ENCODE measurements at regions not wholly inside any gene's neighbourhood (a gene's known extent, or its start where the extent isn't known, plus 50 kb on each side); places are given as distances from the start of the nearest gene placed in this dataset. TPM values are rescaled to one million over a fixed set of nuclear protein-coding genes. Genes with fewer than 3 reads are reported as not detected.

DNA sequence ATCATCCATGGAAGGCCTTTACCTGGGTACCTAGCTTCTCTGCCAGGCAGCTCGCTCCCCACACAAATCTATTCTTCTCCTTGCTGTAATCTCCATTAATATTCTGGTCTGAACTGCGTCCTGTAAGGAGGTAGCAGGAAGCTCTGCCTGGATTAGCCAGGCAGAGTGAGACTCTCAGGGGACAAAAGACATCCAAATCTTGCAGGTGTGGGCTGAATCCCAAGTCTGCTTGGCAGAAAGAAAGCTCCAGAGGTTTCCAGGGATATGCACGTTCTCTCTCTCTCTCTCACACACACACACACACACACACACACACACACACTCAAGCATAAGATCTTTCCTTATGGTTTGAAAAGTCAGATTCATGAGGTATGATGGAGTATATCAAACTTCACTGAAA lies 66.5 kb downstream of the THNSL2 start:
- 58 to 72% (median 63%) methylated on average over 3 of the region's 3 CpGs for WGBS, 3 donors

More for the DNA sequence above, 66.5 kb downstream of the THNSL2 start:
- H3K4me1 ChIP-seq (ENCODE audit: insufficient read depth) = no peaks in the 10 kb centered on the region
- intact Hi-C loops (cut with DNase I) = no loop called here
- DNase-seq = no peak
- H3K27me3 ChIP-seq = no peaks in the 10 kb centered on the region
- TF ChIP-seq, protein P1, sequence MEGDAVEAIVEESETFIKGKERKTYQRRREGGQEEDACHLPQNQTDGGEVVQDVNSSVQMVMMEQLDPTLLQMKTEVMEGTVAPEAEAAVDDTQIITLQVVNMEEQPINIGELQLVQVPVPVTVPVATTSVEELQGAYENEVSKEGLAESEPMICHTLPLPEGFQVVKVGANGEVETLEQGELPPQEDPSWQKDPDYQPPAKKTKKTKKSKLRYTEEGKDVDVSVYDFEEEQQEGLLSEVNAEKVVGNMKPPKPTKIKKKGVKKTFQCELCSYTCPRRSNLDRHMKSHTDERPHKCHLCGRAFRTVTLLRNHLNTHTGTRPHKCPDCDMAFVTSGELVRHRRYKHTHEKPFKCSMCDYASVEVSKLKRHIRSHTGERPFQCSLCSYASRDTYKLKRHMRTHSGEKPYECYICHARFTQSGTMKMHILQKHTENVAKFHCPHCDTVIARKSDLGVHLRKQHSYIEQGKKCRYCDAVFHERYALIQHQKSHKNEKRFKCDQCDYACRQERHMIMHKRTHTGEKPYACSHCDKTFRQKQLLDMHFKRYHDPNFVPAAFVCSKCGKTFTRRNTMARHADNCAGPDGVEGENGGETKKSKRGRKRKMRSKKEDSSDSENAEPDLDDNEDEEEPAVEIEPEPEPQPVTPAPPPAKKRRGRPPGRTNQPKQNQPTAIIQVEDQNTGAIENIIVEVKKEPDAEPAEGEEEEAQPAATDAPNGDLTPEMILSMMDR (IDR thresholded peaks at IDR 0.05) = no peak
- no peak for TF ChIP-seq EP300 (IDR thresholded peaks at IDR 0.05)
- TF ChIP-seq POLR2A (IDR thresholded peaks at IDR 0.05) = no peak
- H3K4me3 ChIP-seq = no peak overlapping the region
- no peaks in the 10 kb centered on the region for H3K36me3 ChIP-seq
- no peak overlapping the region for H3K27ac ChIP-seq
- H3K9me3 ChIP-seq = no peaks in the 10 kb centered on the region

Small RNA genes in the stretch of these regions (small RNA-seq; reads per million reads assigned to genes)
- not detected for gene RF00026
- gene RNU6-1168P = not detected

All from ovary (tissue), 7 donors.